A549 (cell line): ENCODE measurements at regions not wholly inside any gene's neighbourhood (a gene's known extent, or its start where the extent isn't known, plus 50 kb on each side); places are given as distances from the start of the nearest gene placed in this dataset.

Experiments used
- EP300 ChIP-seq, 2 experiments: fragments of >200 bp; sonication (Bioruptor Twin); formaldehyde crosslinking; IDR thresholded peaks; 2 replicates in 1 of 2; 3 replicates in 1 of 2; pipeline ENCODE4 v1.6.1; 2016 to 2017
- JUN ChIP-seq, 2 experiments: fragments of >200 bp; sonication (Bioruptor Twin); formaldehyde crosslinking; IDR thresholded peaks; 2 replicates in 1 of 2; 3 replicates in 1 of 2; pipeline ENCODE4 v1.6.1; 2016 to 2017
- MAZ ChIP-seq: fragments of 150-350 bp; IDR thresholded peaks from 2 replicates; pipeline ENCODE4 v1.6.1; 2014; ENCODE audit warnings: antibody characterized with exemption, low read depth, low read length, borderline replicate concordance
- RAD21 ChIP-seq, 2 experiments: fragments of >200 bp in 1 of 2; sonication (Bioruptor Twin) in 1 of 2; formaldehyde crosslinking in 1 of 2; IDR thresholded peaks in 1 of 2; conservative IDR thresholded peaks in 1 of 2; 2 replicates in 1 of 2; 3 replicates in 1 of 2; pipeline ENCODE4 v1.6.1; 2012 to 2018; ENCODE audit warnings: inconsistent platforms in 1 of 2
- TF ChIP-seq, protein P1 (sequence below): fragments of >200 bp; sonication (Bioruptor Twin); formaldehyde crosslinking; IDR thresholded peaks from 3 replicates; pipeline ENCODE4 v1.5.1; 2016

GRCh38 chr4:181350615-181351415 is 892.4 kb upstream of the TENM3 start:
- TF ChIP-seq, protein P1, sequence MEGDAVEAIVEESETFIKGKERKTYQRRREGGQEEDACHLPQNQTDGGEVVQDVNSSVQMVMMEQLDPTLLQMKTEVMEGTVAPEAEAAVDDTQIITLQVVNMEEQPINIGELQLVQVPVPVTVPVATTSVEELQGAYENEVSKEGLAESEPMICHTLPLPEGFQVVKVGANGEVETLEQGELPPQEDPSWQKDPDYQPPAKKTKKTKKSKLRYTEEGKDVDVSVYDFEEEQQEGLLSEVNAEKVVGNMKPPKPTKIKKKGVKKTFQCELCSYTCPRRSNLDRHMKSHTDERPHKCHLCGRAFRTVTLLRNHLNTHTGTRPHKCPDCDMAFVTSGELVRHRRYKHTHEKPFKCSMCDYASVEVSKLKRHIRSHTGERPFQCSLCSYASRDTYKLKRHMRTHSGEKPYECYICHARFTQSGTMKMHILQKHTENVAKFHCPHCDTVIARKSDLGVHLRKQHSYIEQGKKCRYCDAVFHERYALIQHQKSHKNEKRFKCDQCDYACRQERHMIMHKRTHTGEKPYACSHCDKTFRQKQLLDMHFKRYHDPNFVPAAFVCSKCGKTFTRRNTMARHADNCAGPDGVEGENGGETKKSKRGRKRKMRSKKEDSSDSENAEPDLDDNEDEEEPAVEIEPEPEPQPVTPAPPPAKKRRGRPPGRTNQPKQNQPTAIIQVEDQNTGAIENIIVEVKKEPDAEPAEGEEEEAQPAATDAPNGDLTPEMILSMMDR: no peak
- TF ChIP-seq JUN (IDR thresholded peaks at IDR 0.05) (no peak), EP300 (IDR thresholded peaks at IDR 0.05) (no peak), RAD21 (conservative IDR thresholded peaks at IDR 0.05 in 1 of 2, IDR thresholded peaks at IDR 0.05 in 1 of 2) (no peak), MAZ (no peak)
